Stomach smooth muscle (tissue), 2 donors: ENCODE measurements at regions not wholly inside any gene's neighbourhood (a gene's known extent, or its start where the extent isn't known, plus 50 kb on each side); places are given as distances from the start of the nearest gene placed in this dataset.
"Not testable (repeated sequence)": the region's sequence is repeated elsewhere in the genome, so short reads cannot be mapped to it uniquely, and the experiment has no call there.

Experiments
- H3K27ac ChIP-seq: one replicate; pipeline ENCODE4 v1.7.0; 2013; ENCODE audit warnings: mild to moderate bottlenecking, low read length, inconsistent platforms
- H3K27me3 ChIP-seq, 2 donors: one replicate each; pipeline ENCODE4 v1.7.0; 2013; ENCODE audit warnings: low read length in 2 of 2; ENCODE audit not compliant: insufficient read depth in 2 of 2, control insufficient read depth in 1 of 2
- H3K36me3 ChIP-seq, 2 donors: one replicate each; pipeline ENCODE4 v1.7.0; 2013; ENCODE audit warnings: low read length in 2 of 2; ENCODE audit not compliant: control insufficient read depth in 2 of 2, insufficient read depth in 2 of 2
- H3K4me1 ChIP-seq: one replicate; pipeline ENCODE4 v1.7.0; 2013; ENCODE audit warnings: low read length; ENCODE audit not compliant: control insufficient read depth, insufficient read depth
- H3K4me3 ChIP-seq, 2 donors: one replicate each; pipeline ENCODE4 v1.7.0; 2013; ENCODE audit warnings: low read length in 2 of 2
- H3K9ac ChIP-seq, 2 donors: one replicate each; pipeline ENCODE4 v1.7.0; 2013; ENCODE audit warnings: low read length in 2 of 2, mild to moderate bottlenecking in 1 of 2
- H3K9me3 ChIP-seq, 2 donors: one replicate each; pipeline ENCODE4 v1.7.0; 2013; ENCODE audit warnings: low read length in 2 of 2; ENCODE audit not compliant: control insufficient read depth in 2 of 2
- donor health status: healthy.
- donor health status: Pancreatic carcinoma.

GRCh38 chr6:14521861-14522260 lies 404.3 kb downstream of the CD83 start:
- not testable (repeated sequence) for H3K9me3 ChIP-seq, H3K27ac ChIP-seq, H3K36me3 ChIP-seq, H3K9ac ChIP-seq, H3K4me3 ChIP-seq, H3K4me1 ChIP-seq, H3K27me3 ChIP-seq

- Histone ChIP-seq H3K36me3 (no peaks in the 10 kb centered on the region), H3K27me3 (no peaks in the 10 kb centered on the region), H3K9me3 (no peaks in the 10 kb centered on the region), H3K4me3 (no peak overlapping the region), H3K4me1 (no peaks in the 10 kb centered on the region), H3K9ac (no peak overlapping the region), H3K27ac (no peak overlapping the region)
Measured at GRCh38 chr6:14524319-14524718, 406.7 kb downstream of the CD83 start.

GRCh38 chr6:14530385-14530784 lies 412.8 kb downstream of the CD83 start:
- Histone ChIP-seq H3K27me3 (no peaks in the 10 kb centered on the region), H3K9me3 (no peaks in the 10 kb centered on the region), H3K27ac (no peak overlapping the region), H3K36me3 (no peaks in the 10 kb centered on the region), H3K9ac (no peak overlapping the region), H3K4me3 (no peak overlapping the region), H3K4me1 (no peaks in the 10 kb centered on the region)

- Histone ChIP-seq H3K36me3 (no peaks in the 10 kb centered on the region), H3K9ac (no peak overlapping the region), H3K4me3 (peak overlapping the region; percentile 8 to 11), H3K27ac (no peak overlapping the region), H3K9me3 (no peaks in the 10 kb centered on the region), H3K27me3 (no peaks in the 10 kb centered on the region), H3K4me1 (no peaks in the 10 kb centered on the region)
Measured at GRCh38 chr6:14533446-14533845, 415.9 kb downstream of the CD83 start.

- Histone ChIP-seq H3K9ac (no peak overlapping the region), H3K9me3 (no peaks in the 10 kb centered on the region), H3K4me3 (no peak overlapping the region), H3K36me3 (no peaks in the 10 kb centered on the region), H3K27ac (no peak overlapping the region), H3K27me3 (no peaks in the 10 kb centered on the region), H3K4me1 (no peaks in the 10 kb centered on the region)
Measured at GRCh38 chr6:14537030-14537429, 419.5 kb downstream of the CD83 start.

- no peak overlapping the region for H3K27ac ChIP-seq
- H3K27me3 ChIP-seq = no peaks in the 10 kb centered on the region
- H3K4me1 ChIP-seq = no peaks in the 10 kb centered on the region
- H3K4me3 ChIP-seq = no peak overlapping the region
- no peaks in the 10 kb centered on the region for H3K9me3 ChIP-seq
- no peaks in the 10 kb centered on the region for H3K36me3 ChIP-seq
- H3K9ac ChIP-seq = no peak overlapping the region
Measured at GRCh38 chr6:14540276-14540675, 422.7 kb downstream of the CD83 start.

GRCh38 chr6:14540810-14541540 lies 423.4 kb downstream of the CD83 start:
- Histone ChIP-seq H3K9me3 (no peaks in the 10 kb centered on the region), H3K4me3 (no peak overlapping the region), H3K36me3 (no peaks in the 10 kb centered on the region), H3K9ac (no peak overlapping the region), H3K27ac (no peak overlapping the region), H3K27me3 (no peaks in the 10 kb centered on the region), H3K4me1 (no peaks in the 10 kb centered on the region)

GRCh38 chr6:14542670-14543366 lies 425.2 kb downstream of the CD83 start:
- no peaks in the 10 kb centered on the region for H3K27me3 ChIP-seq
- H3K9ac ChIP-seq = no peak overlapping the region
- no peaks in the 10 kb centered on the region for H3K36me3 ChIP-seq
- no peaks in the 10 kb centered on the region for H3K9me3 ChIP-seq
- H3K4me1 ChIP-seq = no peaks in the 10 kb centered on the region
- H3K27ac ChIP-seq = no peak overlapping the region
- H3K4me3 ChIP-seq = no peak overlapping the region

GRCh38 chr6:14543971-14544585 lies 426.5 kb downstream of the CD83 start:
- Histone ChIP-seq H3K27me3 (no peaks in the 10 kb centered on the region), H3K27ac (no peak overlapping the region), H3K9me3 (no peaks in the 10 kb centered on the region), H3K36me3 (no peaks in the 10 kb centered on the region), H3K4me1 (no peaks in the 10 kb centered on the region), H3K4me3 (no peak overlapping the region), H3K9ac (no peak overlapping the region)

GRCh38 chr6:14544666-14545065 lies 427.1 kb downstream of the CD83 start:
- no peak overlapping the region for H3K4me3 ChIP-seq
- no peak overlapping the region for H3K27ac ChIP-seq
- no peak overlapping the region for H3K9ac ChIP-seq
- H3K4me1 ChIP-seq = no peaks in the 10 kb centered on the region
- no peaks in the 10 kb centered on the region for H3K9me3 ChIP-seq
- no peaks in the 10 kb centered on the region for H3K27me3 ChIP-seq
- H3K36me3 ChIP-seq = no peaks in the 10 kb centered on the region

GRCh38 chr6:14545496-14545895 lies 427.9 kb downstream of the CD83 start:
- H3K4me1 ChIP-seq = no peaks in the 10 kb centered on the region
- no peaks in the 10 kb centered on the region for H3K36me3 ChIP-seq
- no peak overlapping the region for H3K4me3 ChIP-seq
- H3K27me3 ChIP-seq = no peaks in the 10 kb centered on the region
- H3K27ac ChIP-seq = no peak overlapping the region
- H3K9ac ChIP-seq = no peak overlapping the region
- H3K9me3 ChIP-seq = no peaks in the 10 kb centered on the region
